Endothelial cell of umbilical vein (primary cell): ENCODE measurements at regions not wholly inside any gene's neighbourhood (a gene's known extent, or its start where the extent isn't known, plus 50 kb on each side); places are given as distances from the start of the nearest gene placed in this dataset.
"Not testable (repeated sequence)": the region's sequence is repeated elsewhere in the genome, so short reads cannot be mapped to it uniquely, and the experiment has no call there.

ENCODE experiments used
- BruUV-seq: library from RNA; stranded (reverse); fragments of 400-500 nt; replicated peaks from 2 replicates; lab custom pipeline; 2021; lab: Mats Ljungman, UMichigan
- CTCF ChIA-PET: fragments of 300-600, 350-600 bp; sonication (Branson Sonifier 250); formaldehyde crosslinking; loops from one replicate; lab custom pipeline; 2021; ENCODE audit warnings: antibody characterized with exemption, inconsistent platforms; lab: Charles Lee
- POLR2A ChIA-PET: fragments of 300-600, 350-600 bp; sonication (Branson Sonifier 250); formaldehyde crosslinking; loops from one replicate; lab custom pipeline; 2021; ENCODE audit warnings: antibody characterized with exemption, inconsistent platforms; lab: Charles Lee
- DNase-seq: peaks from one replicate; pipeline ENCODE4 v3.0.0-alpha.2; 2011; ENCODE audit warnings: low read depth, low spot score
- FAIRE-seq: peaks from 2 replicates; lab custom pipeline; 2011; peaks lifted over from hg19 to GRCh38; lab: Jason Lieb, UNC
- H2AFZ ChIP-seq: 2 replicates; pipeline ENCODE4 v1.6.0; 2012; ENCODE audit warnings: low read depth, low read length, control low read depth, inconsistent platforms
- H3K27ac ChIP-seq: 2 replicates; pipeline ENCODE4 v1.5.1; 2011; ENCODE audit warnings: low read depth, mild to moderate bottlenecking, control low read depth, low read length, moderate library complexity; ENCODE audit not compliant: insufficient read depth
- H3K27me3 ChIP-seq, 2 experiments: 2 replicates each; pipeline versions ENCODE4 v1.6.0 to v1.6.1; 2011; ENCODE audit warnings: low read length in 2 of 2, mixed read lengths in 1 of 2; ENCODE audit not compliant: control insufficient read depth in 2 of 2, insufficient read depth in 2 of 2
- H3K36me3 ChIP-seq, 2 experiments: 2 replicates in 1 of 2; 3 replicates in 1 of 2; pipeline ENCODE4 v1.5.1; 2011; ENCODE audit warnings: low read length in 2 of 2, mild to moderate bottlenecking in 1 of 2, moderate library complexity in 1 of 2; ENCODE audit not compliant: control insufficient read depth in 2 of 2, insufficient read depth in 2 of 2; ENCODE audit errors: extremely low read depth in 1 of 2
- H3K4me1 ChIP-seq: 3 replicates; pipeline ENCODE4 v1.5.1; 2011; ENCODE audit warnings: mild to moderate bottlenecking, low read length; ENCODE audit not compliant: control insufficient read depth, insufficient read depth; ENCODE audit errors: extremely low read depth
- H3K4me2 ChIP-seq: 2 replicates; pipeline ENCODE4 v1.6.1; 2011; ENCODE audit warnings: low read length, control low read depth, mixed read lengths; ENCODE audit not compliant: insufficient read depth
- H3K4me3 ChIP-seq, 3 experiments: fragments of 200-600 bp in 1 of 3; sonication (generic), shearing (Covaris generic) in 1 of 3; replicated peaks in 1 of 3; 2 replicates each; pipeline ENCODE4 v1.5.1; 2011 to 2016; ENCODE audit warnings: control low read depth in 3 of 3, low read length in 3 of 3, mild to moderate bottlenecking in 2 of 3, inconsistent platforms in 1 of 3, low read depth in 1 of 3, moderate library complexity in 1 of 3; ENCODE audit not compliant: insufficient read depth in 1 of 3
- H3K79me2 ChIP-seq: 2 replicates; pipeline ENCODE4 v1.6.0; 2012; ENCODE audit warnings: low read length, inconsistent platforms; ENCODE audit not compliant: control insufficient read depth, insufficient read depth
- H3K9ac ChIP-seq: replicated peaks from 2 replicates; pipeline ENCODE3; 2011; ENCODE audit warnings: low read length, control low read depth; ENCODE audit not compliant: insufficient read depth; ENCODE audit errors: extremely low read depth
- H3K9me1 ChIP-seq: replicated peaks from 3 replicates; pipeline ENCODE4 v1.6.0; 2011; ENCODE audit warnings: mild to moderate bottlenecking, low read length; ENCODE audit not compliant: control insufficient read depth, insufficient read depth; ENCODE audit errors: extremely low read depth
- H3K9me3 ChIP-seq: replicated peaks from 2 replicates; pipeline ENCODE4 v1.5.1; 2012; ENCODE audit warnings: low read length, inconsistent platforms; ENCODE audit not compliant: control insufficient read depth, insufficient read depth
- H4K20me1 ChIP-seq: replicated peaks from 2 replicates; pipeline ENCODE3; 2011; ENCODE audit warnings: mild to moderate bottlenecking, low read length; ENCODE audit not compliant: control insufficient read depth, insufficient read depth; ENCODE audit errors: extremely low read depth
- dilution Hi-C: fragments of 300-500 bp; cut with MboI; formaldehyde crosslinking; loops from one replicate; pipeline ENCODE4 v1.15.0; 2019; ENCODE audit warnings: low sequenced_read_pairs; ENCODE audit not compliant: extremely low pct_ligation_motif_present
- intact Hi-C: fragments of 100-400 bp; cut with micrococcal nuclease; formaldehyde crosslinking; loops from one replicate; pipeline ENCODE4 v1.10.0; 2022

GRCh38 chr12:9308163-9308562, 100.0 kb upstream of the PZP start:
- FAIRE-seq, dilution Hi-C loops, POLR2A ChIA-PET, H3K27ac ChIP-seq, BruUV-seq, H3K4me2 ChIP-seq, H3K9me1 ChIP-seq, H3K4me3 ChIP-seq, H2AFZ ChIP-seq, H3K27me3 ChIP-seq, H3K79me2 ChIP-seq, intact Hi-C loops, CTCF ChIA-PET, H3K36me3 ChIP-seq, H3K9ac ChIP-seq, H3K4me1 ChIP-seq, H3K9me3 ChIP-seq, H4K20me1 ChIP-seq, DNase-seq: not testable (repeated sequence)

- H3K9me1 ChIP-seq, H3K27me3 ChIP-seq, FAIRE-seq, POLR2A ChIA-PET, H3K27ac ChIP-seq, H3K4me1 ChIP-seq, H2AFZ ChIP-seq, BruUV-seq, DNase-seq, H3K4me2 ChIP-seq, dilution Hi-C loops, H3K79me2 ChIP-seq, intact Hi-C loops, CTCF ChIA-PET, H3K4me3 ChIP-seq, H3K36me3 ChIP-seq, H4K20me1 ChIP-seq, H3K9ac ChIP-seq, H3K9me3 ChIP-seq: not testable (repeated sequence)
Measured at GRCh38 chr12:9307255-9307654, 99.1 kb upstream of the PZP start.

GRCh38 chr12:9306004-9306403, 97.8 kb upstream of the PZP start:
- CTCF ChIA-PET, DNase-seq, H3K79me2 ChIP-seq, H3K27ac ChIP-seq, H3K9me1 ChIP-seq, H3K36me3 ChIP-seq, H3K27me3 ChIP-seq, H3K4me1 ChIP-seq, H3K9me3 ChIP-seq, BruUV-seq, H4K20me1 ChIP-seq, intact Hi-C loops, FAIRE-seq, H3K4me2 ChIP-seq, H2AFZ ChIP-seq, POLR2A ChIA-PET, H3K4me3 ChIP-seq, H3K9ac ChIP-seq, dilution Hi-C loops: not testable (repeated sequence)

- H3K9me3 ChIP-seq, H3K4me1 ChIP-seq, CTCF ChIA-PET, H3K27ac ChIP-seq, BruUV-seq, POLR2A ChIA-PET, H3K27me3 ChIP-seq, H3K79me2 ChIP-seq, H3K9me1 ChIP-seq, H3K36me3 ChIP-seq, DNase-seq, H4K20me1 ChIP-seq, H3K9ac ChIP-seq, H2AFZ ChIP-seq, H3K4me3 ChIP-seq, FAIRE-seq, dilution Hi-C loops, intact Hi-C loops, H3K4me2 ChIP-seq: not testable (repeated sequence)
Measured at GRCh38 chr12:9304540-9304939, 96.3 kb upstream of the PZP start.
